Esophagus muscularis mucosa (tissue), 3 donors: ENCODE measurements at regions not wholly inside any gene's neighbourhood (a gene's known extent, or its start where the extent isn't known, plus 50 kb on each side); places are given as distances from the start of the nearest gene placed in this dataset.

Experiments used
- POLR2A ChIP-seq: fragments of 450-650 bp; IDR thresholded peaks from one replicate; pipeline ENCODE4 v1.6.1; 2017; ENCODE audit warnings: antibody characterized with exemption, moderate library complexity, mild to moderate bottlenecking, low read depth
- POLR2AphosphoS5 ChIP-seq, 2 donors: sonication (generic); formaldehyde crosslinking; IDR thresholded peaks; one replicate each; pipeline ENCODE4 v1.6.1; 2017; ENCODE audit warnings: antibody characterized with exemption in 2 of 2
- TF ChIP-seq, protein P1 (sequence below), 3 experiments: fragments of 200-600 bp in 2 of 3; fragments of 450-650 bp in 1 of 3; sonication (generic) in 2 of 3; IDR thresholded peaks; one replicate each; pipeline ENCODE4 v1.5.1; 2017 to 2019; ENCODE audit warnings: antibody characterized with exemption in 3 of 3, mild to moderate bottlenecking in 2 of 3, moderate library complexity in 1 of 3

DNA sequence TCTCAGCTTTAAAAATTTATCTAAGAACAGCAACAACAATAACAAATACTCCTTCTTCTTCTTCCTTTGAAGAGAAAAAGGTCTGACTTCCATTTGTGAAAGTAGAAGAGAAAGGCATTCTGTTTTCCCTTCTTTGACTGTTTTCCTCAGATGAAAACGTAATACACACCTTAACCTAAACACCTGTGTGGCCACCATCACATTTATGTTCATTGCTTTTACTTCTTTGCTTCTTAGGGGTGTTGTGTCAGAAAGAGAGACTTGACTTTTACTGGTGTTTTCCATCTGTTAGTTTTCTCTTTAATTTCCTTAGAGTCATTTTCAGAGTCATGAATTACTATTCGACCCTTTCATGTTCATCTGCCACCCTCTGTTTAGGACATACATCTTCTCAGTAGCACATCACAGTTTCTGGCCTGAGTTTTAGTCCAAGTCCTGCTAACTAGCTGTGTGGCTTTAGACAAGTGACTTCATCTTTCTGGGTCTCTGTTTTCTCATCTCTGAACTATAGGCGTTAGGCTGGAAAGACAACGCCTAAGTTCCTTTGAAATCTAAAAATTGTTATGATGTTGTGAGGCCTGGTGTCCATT is 283.8 kb downstream of the GATA3 start:
- TF ChIP-seq POLR2AphosphoS5 (IDR thresholded peaks at IDR 0.05) (no peak), POLR2A (no peak)
- TF ChIP-seq, protein P1, sequence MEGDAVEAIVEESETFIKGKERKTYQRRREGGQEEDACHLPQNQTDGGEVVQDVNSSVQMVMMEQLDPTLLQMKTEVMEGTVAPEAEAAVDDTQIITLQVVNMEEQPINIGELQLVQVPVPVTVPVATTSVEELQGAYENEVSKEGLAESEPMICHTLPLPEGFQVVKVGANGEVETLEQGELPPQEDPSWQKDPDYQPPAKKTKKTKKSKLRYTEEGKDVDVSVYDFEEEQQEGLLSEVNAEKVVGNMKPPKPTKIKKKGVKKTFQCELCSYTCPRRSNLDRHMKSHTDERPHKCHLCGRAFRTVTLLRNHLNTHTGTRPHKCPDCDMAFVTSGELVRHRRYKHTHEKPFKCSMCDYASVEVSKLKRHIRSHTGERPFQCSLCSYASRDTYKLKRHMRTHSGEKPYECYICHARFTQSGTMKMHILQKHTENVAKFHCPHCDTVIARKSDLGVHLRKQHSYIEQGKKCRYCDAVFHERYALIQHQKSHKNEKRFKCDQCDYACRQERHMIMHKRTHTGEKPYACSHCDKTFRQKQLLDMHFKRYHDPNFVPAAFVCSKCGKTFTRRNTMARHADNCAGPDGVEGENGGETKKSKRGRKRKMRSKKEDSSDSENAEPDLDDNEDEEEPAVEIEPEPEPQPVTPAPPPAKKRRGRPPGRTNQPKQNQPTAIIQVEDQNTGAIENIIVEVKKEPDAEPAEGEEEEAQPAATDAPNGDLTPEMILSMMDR (IDR thresholded peaks at IDR 0.05), result no peak
